IMR-90 (cell line): ENCODE measurements at regions not wholly inside any gene's neighbourhood (a gene's known extent, or its start where the extent isn't known, plus 50 kb on each side); places are given as distances from the start of the nearest gene placed in this dataset.

ENCODE experiments used
- ATAC-seq: fragments of 200-7000 bp; cut with Tn5 transposase; 2 replicates; pipeline ENCODE4 v1.9.1; 2020; ENCODE audit warnings: low read depth, mild to moderate bottlenecking, moderate library complexity
- BruUV-seq: library from RNA; stranded (reverse); fragments of 400-500 nt; replicated peaks from 2 replicates; lab custom pipeline; 2021; lab: Mats Ljungman, UMichigan
- CTCF ChIA-PET: fragments of 300-600 bp; formaldehyde crosslinking; extraction: SDS; loops from one replicate; lab custom pipeline; 2021; ENCODE audit warnings: antibody characterized with exemption; lab: Yijun Ruan, JAX
- POLR2A ChIA-PET: fragments of 300-600 bp; sonication (Branson Sonifier 250); formaldehyde crosslinking; loops from one replicate; lab custom pipeline; 2022; ENCODE audit warnings: antibody characterized with exemption; ENCODE audit not compliant: unreplicated experiment; lab: Charles Lee
- DNase-seq: peaks from one replicate; pipeline ENCODE4 v3.0.0; 2013
- H2AFZ ChIP-seq: replicated peaks from 2 replicates; pipeline ENCODE3; 2013; ENCODE audit warnings: low read length, mild to moderate bottlenecking; ENCODE audit not compliant: poor library complexity
- H2AK5ac ChIP-seq: 2 replicates; pipeline ENCODE4 v1.6.1; 2013; ENCODE audit warnings: low read depth, low read length, inconsistent platforms
- H2AK9ac ChIP-seq: replicated peaks from 2 replicates; pipeline ENCODE3; 2013; ENCODE audit warnings: mild to moderate bottlenecking, low read depth, low read length, moderate library complexity; ENCODE audit not compliant: poor library complexity
- H2BK120ac ChIP-seq: 2 replicates; pipeline ENCODE4 v1.6.1; 2013; ENCODE audit warnings: low read depth, low read length, inconsistent platforms
- H2BK15ac ChIP-seq: 3 replicates; pipeline ENCODE4 v1.6.1; 2013; ENCODE audit warnings: low read depth, low read length, inconsistent platforms
- H2BK20ac ChIP-seq: 2 replicates; pipeline ENCODE4 v1.6.1; 2013; ENCODE audit warnings: low read depth, mild to moderate bottlenecking, inconsistent platforms, low read length, moderate library complexity
- H2BK5ac ChIP-seq: 2 replicates; pipeline ENCODE4 v1.6.1; 2013; ENCODE audit warnings: mild to moderate bottlenecking, low read depth, low read length, inconsistent platforms; ENCODE audit not compliant: poor library complexity, severe bottlenecking
- H3K14ac ChIP-seq: replicated peaks from 2 replicates; pipeline ENCODE4 v1.6.1; 2013; ENCODE audit warnings: low read depth, low read length, inconsistent platforms
- H3K18ac ChIP-seq: 2 replicates; pipeline ENCODE4 v1.6.1; 2013; ENCODE audit warnings: low read depth, low read length, control low read depth
- H3K23ac ChIP-seq: 2 replicates; pipeline ENCODE4 v1.6.1; 2013; ENCODE audit warnings: low read depth, low read length, inconsistent platforms
- H3K27ac ChIP-seq: 2 replicates; pipeline ENCODE4 v1.5.1; 2013; ENCODE audit warnings: mild to moderate bottlenecking, control low read depth, low read length; ENCODE audit not compliant: insufficient read depth
- H3K27me3 ChIP-seq: 2 replicates; pipeline ENCODE4 v1.6.1; 2013; ENCODE audit warnings: low read length; ENCODE audit not compliant: control insufficient read depth, insufficient read depth
- H3K36me3 ChIP-seq: 2 replicates; pipeline ENCODE4 v1.6.1; 2013; ENCODE audit warnings: low read length, mixed read lengths; ENCODE audit not compliant: control insufficient read depth, insufficient read depth
- H3K4ac ChIP-seq: 2 replicates; pipeline ENCODE4 v1.6.1; 2013; ENCODE audit warnings: low read depth, low read length, inconsistent platforms
- H3K4me1 ChIP-seq: 2 replicates; pipeline ENCODE4 v1.6.1; 2013; ENCODE audit warnings: low read length, mixed read lengths; ENCODE audit not compliant: control insufficient read depth, insufficient read depth
- H3K4me2 ChIP-seq: 2 replicates; pipeline ENCODE4 v1.6.1; 2013; ENCODE audit warnings: low read depth, mild to moderate bottlenecking, control low read depth, low read length, moderate library complexity
- H3K4me3 ChIP-seq: 2 replicates; pipeline ENCODE4 v1.5.1; 2013; ENCODE audit warnings: low read depth, mild to moderate bottlenecking, control low read depth, low read length, moderate library complexity; ENCODE audit not compliant: insufficient read depth
- H3K56ac ChIP-seq: 2 replicates; pipeline ENCODE4 v1.6.1; 2013; ENCODE audit warnings: low read length, inconsistent platforms; ENCODE audit not compliant: insufficient read depth; ENCODE audit errors: extremely low read depth
- H3K79me1 ChIP-seq, 2 experiments: 2 replicates each; pipeline ENCODE4 v1.6.1; 2013; ENCODE audit warnings: low read length in 2 of 2, inconsistent platforms in 1 of 2, low read depth in 1 of 2
- H3K9ac ChIP-seq: 2 replicates; pipeline ENCODE4 v1.6.1; 2013; ENCODE audit warnings: low read depth, low read length, control low read depth
- H3K9me1 ChIP-seq: 2 replicates; pipeline ENCODE4 v1.6.1; 2013; ENCODE audit warnings: low read length, inconsistent platforms; ENCODE audit not compliant: insufficient read depth
- H3K9me3 ChIP-seq: 2 replicates; pipeline ENCODE4 v1.6.1; 2013; ENCODE audit warnings: low read length; ENCODE audit not compliant: control insufficient read depth, insufficient read depth
- H4K20me1 ChIP-seq: 2 replicates; pipeline ENCODE4 v1.6.1; 2013; ENCODE audit warnings: low read length, inconsistent platforms; ENCODE audit not compliant: insufficient read depth
- H4K5ac ChIP-seq: 2 replicates; pipeline ENCODE4 v1.6.1; 2013; ENCODE audit warnings: mild to moderate bottlenecking, low read depth, low read length, control low read depth
- H4K8ac ChIP-seq, 2 experiments: 2 replicates each; pipeline ENCODE4 v1.6.1; 2013; ENCODE audit warnings: low read depth in 2 of 2, low read length in 2 of 2, control low read depth in 1 of 2, inconsistent platforms in 1 of 2
- H4K91ac ChIP-seq: 2 replicates; pipeline ENCODE4 v1.6.1; 2013; ENCODE audit warnings: low read depth, low read length, inconsistent platforms; ENCODE audit not compliant: insufficient read depth
- BHLHE40 ChIP-seq: fragments of 150-350 bp; IDR thresholded peaks from 2 replicates; pipeline ENCODE4 v1.6.1; 2016; ENCODE audit warnings: mild to moderate bottlenecking, low read depth, low read length
- CEBPB ChIP-seq: IDR thresholded peaks from 2 replicates; pipeline ENCODE4 v1.6.1; 2012; ENCODE audit warnings: low read depth, low read length, improper control_type of control experiment
- MAFK ChIP-seq: IDR thresholded peaks from 2 replicates; pipeline ENCODE4 v1.6.1; 2012; ENCODE audit warnings: low read depth, low read length, improper control_type of control experiment
- WGBS, 2 experiments: methylation state at CpG; one replicate each; pipeline versions ENCODE4 v1.1.5 to v1.1.7; 2013; ENCODE audit warnings: missing lambda C conversion rate in 2 of 2; ENCODE audit not compliant: insufficient read length in 1 of 2; ENCODE audit errors: extremely low coverage in 2 of 2; 5-methylcytosine and 5-hydroxymethylcytosine counted together
- dilution Hi-C: fragments of 300-500 bp; cut with HindIII; formaldehyde crosslinking; loops from one replicate; pipeline ENCODE4 v1.14.3; 2018; ENCODE audit warnings: low sequenced_read_pairs; ENCODE audit not compliant: unreplicated experiment
- in situ Hi-C: fragments of 300-500 bp; cut with MboI; formaldehyde crosslinking; loops from 3 replicates; pipeline ENCODE4 v1.14.3; 2019; ENCODE audit warnings: low sequenced_read_pairs, inconsistent platforms, mixed read lengths
- intact Hi-C: fragments of 100-400 bp; cut with micrococcal nuclease; formaldehyde crosslinking; loops from 2 replicates; pipeline ENCODE4 v1.10.0; 2022

DNA sequence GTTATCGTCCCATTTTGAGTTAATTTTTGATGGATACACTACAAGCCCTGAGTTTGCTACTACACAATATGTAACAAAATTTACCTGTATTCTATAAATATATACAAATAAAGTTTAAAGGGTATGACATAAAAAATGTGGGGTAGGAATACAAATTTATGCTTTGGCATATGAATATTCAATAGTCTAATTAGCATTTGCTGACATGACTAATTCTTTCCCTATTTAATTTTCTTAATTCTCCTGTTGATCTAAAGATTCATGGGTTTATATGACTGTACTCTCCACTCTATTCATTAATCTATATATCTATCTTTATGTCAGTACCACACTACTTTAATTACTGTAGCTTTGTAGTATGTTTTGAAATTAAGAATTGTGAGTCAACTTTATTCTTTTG, 1840.7 kb upstream of the FLRT2 start:
- Histone ChIP-seq H3K4me1 (no peaks in the 10 kb centered on the region), H3K79me1 (no peaks in the 10 kb centered on the region), H2BK15ac (no peak overlapping the region), H3K18ac (no peak overlapping the region), H3K56ac (no peak overlapping the region), H2AFZ (no peak overlapping the region), H3K9me3 (no peaks in the 10 kb centered on the region), H3K36me3 (no peaks in the 10 kb centered on the region), H3K4me2 (no peak overlapping the region), H3K4me3 (no peak overlapping the region), H3K27me3 (no peaks in the 10 kb centered on the region), H4K20me1 (no peaks in the 10 kb centered on the region), H3K14ac (no peak overlapping the region), H3K4ac (no peak overlapping the region), H4K8ac (no peak overlapping the region), H2BK5ac (no peak overlapping the region), H3K9me1 (no peaks in the 10 kb centered on the region), H2BK20ac (no peak overlapping the region), H2AK5ac (no peak overlapping the region), H3K9ac (no peak overlapping the region), H3K23ac (no peak overlapping the region), H3K27ac (no peak overlapping the region), H2AK9ac (no peak overlapping the region), H2BK120ac (no peak overlapping the region), H4K91ac (no peak overlapping the region), H4K5ac (no peak overlapping the region)
- DNase-seq = no peak
- intact Hi-C loops (no loop called here), in situ Hi-C loops (no loop called here), dilution Hi-C loops (no loop called here)
- WGBS, 2 experiments = no CpG with 5 or more reads among the region's 1 CpG
- no TSS peak for BruUV-seq
- CTCF ChIA-PET = interaction anchor here (0.6 kb wide), 1 partner anchor 357 kb away, joined by 5 read pairs; no protein-coding TSS in a partner anchor
- TF ChIP-seq BHLHE40 = no peak
- no peak for TF ChIP-seq CEBPB
- peak; percentile 76 for TF ChIP-seq MAFK
- POLR2A ChIA-PET = no interaction called here
- no peak for ATAC-seq
